Stromal cell of bone marrow (primary cell): ENCODE measurements at regions not wholly inside any gene's neighbourhood (a gene's known extent, or its start where the extent isn't known, plus 50 kb on each side); places are given as distances from the start of the nearest gene placed in this dataset.
"Not testable (repeated sequence)": the region's sequence is repeated elsewhere in the genome, so short reads cannot be mapped to it uniquely, and the experiment has no call there.

Experiments
- DNase-seq: peaks from one replicate; pipeline ENCODE4 v3.0.0-alpha.2; 2012; ENCODE audit warnings: low read depth

DNA sequence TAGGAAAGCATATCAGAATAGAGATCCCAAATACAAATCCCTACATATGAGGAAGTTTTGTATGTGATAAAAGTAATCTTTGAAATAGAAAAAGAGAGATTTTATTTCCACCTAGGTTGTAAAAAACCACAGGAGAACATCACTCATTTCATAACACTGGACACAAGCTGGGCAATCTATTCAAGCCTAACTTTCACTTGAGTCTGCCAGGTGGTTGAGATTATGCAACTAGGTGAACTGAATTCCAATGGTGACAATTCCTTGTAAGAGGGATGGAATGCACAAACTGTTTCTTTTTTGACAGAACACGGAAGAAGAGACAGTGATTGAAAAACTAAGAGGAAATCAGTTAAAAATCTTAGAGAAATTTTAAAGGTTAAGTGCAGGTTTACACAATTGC, 619.6 kb upstream of the TMEFF2 start:
- no peak for DNase-seq

DNA sequence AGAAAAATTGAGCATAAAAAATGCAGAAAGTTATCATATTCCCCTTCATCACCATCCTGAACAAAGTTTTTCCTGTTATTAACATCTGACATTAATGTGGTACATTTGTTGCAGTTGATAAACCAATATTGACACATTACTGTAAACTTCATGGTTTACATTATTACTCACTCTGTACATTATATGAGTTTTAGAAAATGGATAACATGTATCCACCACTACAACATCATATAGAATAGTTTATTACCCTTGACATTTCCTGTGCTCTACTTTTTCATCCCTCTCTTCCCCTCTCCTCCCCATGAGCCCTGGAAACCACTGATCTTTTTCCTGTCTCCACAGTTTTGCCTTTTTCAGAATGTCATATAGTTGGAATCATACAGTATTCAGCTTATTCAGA, 618.6 kb upstream of the TMEFF2 start:
- no peak for DNase-seq

DNA sequence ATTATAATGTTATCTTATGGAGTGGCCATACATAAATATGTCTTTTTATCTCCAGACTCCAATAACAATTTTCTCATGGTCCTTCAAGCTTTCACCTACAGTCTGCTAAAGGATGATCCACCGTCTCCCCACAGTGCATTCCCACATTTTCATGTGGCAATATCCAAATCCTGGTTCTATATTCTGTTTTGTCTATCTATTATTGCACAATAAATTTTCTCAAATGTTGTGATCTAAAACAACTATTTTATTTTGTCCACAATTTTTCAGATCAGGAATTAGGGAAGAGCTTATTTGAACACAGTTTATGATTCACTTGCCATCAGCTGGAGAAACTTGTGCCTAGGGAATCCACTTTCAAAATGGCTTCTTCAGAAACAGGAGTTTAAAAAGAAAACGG, 614.4 kb upstream of the TMEFF2 start:
- no peak for DNase-seq

DNA sequence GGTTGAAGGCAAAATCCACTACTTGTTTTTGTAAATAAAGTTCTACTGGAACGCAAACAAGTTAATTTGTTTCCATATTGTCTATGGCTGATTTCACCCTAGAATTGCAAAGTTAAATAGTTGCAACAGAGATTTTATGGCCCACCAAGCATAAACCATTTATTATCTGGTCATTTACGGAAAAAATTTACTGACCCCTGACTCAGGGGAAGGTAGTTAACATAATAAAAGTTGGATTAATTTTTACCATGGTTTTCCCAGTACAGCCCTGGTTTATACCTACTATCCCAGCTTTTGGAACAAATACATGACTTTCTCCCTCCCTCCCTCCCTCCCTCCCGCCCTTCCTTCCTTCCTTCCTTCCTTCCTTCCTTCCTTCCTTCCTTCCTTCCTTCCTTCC, 588.9 kb upstream of the TMEFF2 start:
- DNase-seq: no peak

DNA sequence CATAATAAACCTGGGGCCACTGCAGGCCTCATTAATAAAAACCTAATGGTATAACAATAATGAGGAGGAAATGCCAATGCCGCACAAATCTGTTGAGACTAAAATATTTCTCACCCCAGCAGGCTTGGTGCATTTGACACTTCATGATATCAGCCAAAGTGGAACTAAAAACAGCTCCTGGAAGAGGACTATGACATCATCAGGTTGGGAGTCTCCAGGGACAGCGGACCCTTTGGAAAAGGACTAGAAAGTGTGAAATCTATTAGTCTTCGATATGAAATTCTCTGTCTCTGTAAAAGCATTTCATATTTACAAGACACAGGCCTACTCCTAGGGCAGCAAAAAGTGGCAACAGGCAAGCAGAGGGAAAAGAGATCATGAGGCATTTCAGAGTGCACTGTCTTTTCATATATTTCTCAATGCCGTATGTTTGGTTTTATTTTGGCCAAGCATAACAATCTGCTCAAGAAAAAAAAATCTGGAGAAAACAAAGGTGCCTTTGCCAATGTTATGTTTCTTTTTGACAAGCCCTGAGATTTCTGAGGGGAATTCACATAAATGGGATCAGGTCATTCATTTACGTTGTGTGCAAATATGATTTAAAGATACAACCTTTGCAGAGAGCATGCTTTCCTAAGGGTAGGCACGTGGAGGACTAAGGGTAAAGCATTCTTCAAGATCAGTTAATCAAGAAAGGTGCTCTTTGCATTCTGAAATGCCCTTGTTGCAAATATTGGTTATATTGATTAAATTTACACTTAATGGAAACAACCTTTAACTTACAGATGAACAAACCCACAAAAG, 580.9 kb upstream of the TMEFF2 start:
- no peak for DNase-seq

DNA sequence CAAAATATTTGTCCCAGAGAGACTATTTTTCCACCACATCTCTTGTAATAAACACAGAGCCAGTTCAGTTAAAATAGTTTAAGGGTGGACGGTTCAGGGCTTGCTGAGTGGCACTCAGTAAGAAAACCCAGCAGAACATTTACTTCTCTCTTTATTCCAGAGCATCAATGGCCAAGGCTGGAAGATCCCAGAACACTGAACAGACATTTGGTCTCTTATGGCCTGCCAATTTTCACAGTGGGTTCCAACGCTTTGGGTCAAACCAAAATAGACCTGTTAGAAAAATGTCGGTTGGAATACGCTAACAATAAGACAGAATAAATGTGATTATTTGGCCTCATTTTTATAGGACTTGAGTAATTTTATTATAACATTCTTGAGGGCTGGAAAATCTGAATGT, 580.3 kb upstream of the TMEFF2 start:
- no peak for DNase-seq

DNA sequence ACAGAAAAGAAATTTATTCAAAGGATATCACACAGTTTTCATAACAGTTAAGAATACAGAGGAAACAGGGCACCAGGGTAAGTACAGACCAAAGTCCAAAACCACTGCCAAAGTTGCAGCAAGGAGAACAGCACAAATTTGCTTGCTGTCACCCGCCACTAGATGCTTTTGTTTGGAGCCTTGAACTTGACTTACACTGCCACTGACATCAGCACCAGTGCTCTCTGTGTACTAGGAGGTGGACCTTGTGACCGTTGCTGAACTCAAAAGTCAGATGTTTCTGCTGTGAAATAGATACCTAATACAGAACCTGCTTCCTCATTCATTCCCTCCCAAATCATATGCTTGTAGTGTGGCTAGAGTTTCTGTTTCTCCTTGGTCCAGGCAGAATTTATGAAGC, 578.3 kb upstream of the TMEFF2 start:
- no peak for DNase-seq

DNA sequence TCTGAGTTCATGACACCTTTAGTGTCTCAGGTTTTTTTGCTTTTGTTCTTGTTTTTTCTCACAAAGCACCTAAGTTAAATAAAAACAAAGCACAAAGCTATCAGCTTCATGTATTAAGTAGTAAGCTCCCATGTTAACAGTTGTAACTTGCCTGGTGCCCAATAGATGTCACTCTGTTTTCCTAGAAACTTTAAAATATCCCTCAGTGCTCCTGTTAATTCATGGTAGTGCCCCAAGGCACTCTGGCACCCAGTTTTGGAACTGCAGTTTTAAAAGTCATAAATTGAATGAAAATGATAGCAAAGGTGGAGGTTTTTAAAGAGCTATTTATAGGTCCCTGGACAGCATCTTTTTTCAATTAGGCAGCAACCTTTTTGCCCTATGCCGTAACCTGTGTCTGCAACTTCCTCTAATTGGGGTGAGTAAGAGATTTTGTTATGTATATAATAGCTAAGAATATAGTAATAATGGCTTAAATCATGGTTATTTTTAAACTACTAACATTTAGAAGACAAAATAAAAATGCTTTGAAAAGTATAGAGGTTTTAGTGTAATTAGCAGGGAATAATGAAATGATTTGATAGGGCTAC, 555.0 kb upstream of the TMEFF2 start:
- DNase-seq: no peak

DNA sequence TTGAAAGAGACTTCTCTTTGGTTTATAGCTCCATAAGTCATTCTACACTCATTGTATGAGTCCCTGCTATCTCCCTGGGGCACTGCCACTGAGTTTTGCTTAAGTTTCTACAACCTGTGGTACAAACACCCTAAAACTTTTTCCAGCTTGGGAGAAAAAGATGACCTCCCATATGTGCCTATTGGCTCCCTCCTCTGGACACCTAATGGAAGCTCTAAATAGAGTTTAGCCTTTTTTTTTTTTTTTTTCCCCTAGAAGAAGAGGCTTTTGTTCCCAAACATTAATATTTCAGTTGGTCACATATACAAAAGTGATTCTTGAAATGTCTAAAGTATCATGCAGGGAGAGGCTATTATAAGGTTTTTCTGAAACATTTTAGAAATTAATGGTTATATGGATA, 547.2 kb upstream of the TMEFF2 start:
- DNase-seq: no peak

DNA sequence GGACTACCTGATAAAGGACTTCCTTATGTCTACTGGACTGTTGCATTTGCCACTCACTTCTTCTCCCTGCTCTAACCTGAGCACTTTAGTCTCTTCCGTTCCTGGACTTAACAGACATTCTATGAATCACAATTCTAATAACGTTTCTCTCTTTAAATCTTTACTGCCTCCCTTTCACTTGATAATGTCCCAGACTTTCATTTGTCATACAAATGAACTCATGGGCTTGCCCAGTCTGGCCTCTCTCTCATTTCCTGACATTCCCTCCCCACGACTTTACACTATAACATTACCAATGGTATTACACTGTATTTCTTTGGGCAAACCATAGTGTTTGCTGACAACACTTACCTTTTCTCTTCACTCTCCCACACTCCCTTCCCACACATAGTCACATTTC, 540.7 kb upstream of the TMEFF2 start:
- no peak for DNase-seq

DNA sequence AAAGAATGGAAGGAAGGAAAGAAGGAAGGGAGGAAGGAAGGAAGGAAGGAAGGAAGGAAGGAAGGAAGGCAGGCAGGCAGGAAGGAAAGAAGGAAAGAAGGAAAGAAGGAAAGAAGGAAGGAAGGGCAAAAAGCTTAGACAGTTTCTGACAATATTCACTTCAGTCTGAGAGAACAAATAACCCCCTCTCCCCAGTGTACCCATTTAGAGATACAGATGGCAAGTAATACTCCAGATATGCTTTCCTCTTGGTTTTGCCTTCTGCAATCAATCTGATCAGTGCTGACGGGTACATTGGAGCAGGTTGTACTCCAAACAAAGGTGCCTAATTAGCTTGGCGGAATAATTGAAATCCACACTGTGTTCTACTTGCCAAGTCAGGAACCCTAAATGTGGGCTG, 534.6 kb upstream of the TMEFF2 start:
- no peak for DNase-seq

DNA sequence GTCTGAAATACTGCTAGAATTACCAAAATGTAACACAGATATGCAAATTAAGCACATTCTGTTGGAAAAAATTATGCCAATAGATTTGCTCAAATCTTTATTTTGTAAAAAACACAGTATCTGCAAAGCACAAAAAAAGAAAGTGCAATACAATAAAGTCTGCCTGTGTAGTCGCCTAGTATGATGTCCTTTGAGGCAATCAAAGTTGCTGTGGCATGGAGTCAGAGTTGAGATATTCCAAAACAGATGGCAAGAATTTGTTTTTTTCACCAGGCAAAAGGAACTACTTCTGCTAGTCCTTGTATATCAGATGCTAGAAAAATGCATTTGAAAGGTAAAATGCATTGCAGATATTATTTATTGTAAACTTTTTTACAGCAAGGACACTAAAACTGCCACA, 531.3 kb upstream of the TMEFF2 start:
- DNase-seq: no peak

DNA sequence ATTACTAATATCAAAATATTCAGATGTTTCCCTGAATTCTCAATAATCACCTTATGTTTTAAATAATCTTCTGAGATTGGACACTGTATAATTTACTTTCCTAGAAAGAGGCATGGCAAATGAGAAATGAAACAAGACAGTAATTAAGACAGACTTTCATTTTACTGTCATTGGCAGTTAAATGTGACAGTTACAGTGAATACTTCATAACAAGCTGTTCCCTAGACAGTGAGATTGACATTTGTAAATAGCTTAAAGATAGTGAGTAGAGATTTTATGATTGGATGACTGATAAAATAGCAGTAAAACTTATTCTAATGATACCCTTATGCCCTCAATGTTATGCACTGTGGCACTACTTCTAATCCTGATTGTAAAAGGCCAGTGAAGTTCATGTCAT, 524.9 kb upstream of the TMEFF2 start:
- DNase-seq: no peak

DNA sequence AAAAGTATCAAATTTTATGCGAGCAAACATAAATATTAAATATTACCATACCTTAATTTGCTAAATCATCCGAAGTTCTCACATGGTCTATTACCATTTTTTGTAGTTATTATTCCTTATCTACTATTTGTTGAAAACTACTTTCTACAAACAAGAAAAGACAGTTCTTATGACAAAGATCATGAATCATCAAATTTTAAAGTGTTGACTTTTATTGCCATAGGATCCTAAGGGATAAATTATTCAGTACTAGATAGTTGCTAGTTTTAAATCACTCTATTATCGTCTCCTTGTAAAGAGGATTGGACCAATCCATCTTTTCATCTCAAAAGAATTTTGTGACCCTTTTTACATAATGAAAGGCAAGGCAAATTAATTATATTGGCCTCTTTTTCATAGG, 523.6 kb upstream of the TMEFF2 start:
- no peak for DNase-seq

DNA sequence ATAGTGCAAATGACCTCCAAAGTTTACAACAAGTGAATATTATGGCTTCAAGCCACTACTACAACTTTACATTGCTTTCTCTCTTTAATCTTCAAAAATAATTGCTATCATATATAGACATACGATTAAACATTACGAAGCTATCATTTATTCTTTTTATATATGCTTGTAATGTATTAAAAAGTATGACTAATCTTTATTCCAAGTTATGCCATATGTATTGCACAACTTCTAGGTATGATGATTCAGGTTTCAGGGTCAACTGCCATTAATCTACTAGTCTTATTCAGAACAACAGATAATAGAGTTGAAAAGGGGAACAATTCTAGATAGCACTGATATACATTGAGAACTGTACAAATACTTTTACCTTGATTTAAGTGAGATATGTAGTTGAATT, 506.2 kb upstream of the TMEFF2 start:
- no peak for DNase-seq

DNA sequence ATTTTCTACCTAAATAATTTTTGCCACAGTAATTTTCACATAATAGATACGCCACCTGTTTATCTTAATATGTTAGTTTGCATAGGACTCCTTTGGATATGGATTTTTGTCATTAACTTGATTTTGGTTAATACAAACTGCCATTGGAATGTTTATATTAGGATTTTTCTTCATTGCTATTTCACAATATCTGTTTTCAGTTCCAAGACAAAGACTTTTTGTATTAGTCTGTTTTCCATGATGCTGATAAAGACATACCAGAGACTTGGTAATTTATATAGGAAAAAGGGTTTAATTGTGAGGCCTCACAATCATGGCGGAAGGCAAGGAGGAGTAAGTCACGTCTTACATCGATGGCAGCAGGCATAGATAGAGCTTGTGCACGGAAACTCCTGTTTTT, 503.1 kb upstream of the TMEFF2 start:
- DNase-seq: no peak

DNA sequence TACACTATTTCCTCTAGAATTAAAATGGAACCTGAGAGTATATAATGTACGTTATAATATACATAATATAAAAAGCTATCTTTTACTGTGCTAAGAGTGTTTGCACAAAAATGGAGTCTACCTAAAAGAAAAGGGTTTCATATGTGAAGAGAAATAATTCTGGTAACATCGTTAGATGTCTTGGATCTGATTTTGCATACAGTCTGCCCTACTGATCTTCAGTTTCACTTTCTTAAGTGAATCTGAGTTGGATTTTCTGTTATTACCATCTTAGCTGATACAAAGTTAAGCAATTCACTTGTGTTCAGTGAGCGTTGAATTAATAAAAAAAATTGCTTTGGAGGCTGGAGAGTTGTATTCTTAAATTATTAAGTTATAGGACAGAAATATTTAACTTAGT, 502.1 kb upstream of the TMEFF2 start:
- DNase-seq: no peak

DNA sequence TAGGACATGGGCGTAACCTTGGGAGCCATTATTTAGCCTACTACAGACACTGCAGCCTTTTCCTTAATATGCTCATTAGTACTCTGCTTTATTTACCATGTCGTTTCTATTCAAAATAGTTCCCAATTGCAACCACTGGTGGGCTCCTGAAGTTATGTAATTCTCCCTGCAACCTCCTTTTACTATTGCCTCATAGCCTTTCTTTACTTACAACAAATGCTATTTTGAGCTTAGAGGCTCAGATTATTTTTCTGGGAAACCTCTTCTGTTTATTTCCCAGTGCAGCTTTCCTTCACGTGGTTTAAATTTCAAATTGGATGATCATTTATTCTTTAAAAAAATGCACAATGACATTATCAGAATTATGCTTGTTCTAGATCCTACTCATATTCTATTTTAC, 492.3 kb upstream of the TMEFF2 start:
- no peak for DNase-seq

DNA sequence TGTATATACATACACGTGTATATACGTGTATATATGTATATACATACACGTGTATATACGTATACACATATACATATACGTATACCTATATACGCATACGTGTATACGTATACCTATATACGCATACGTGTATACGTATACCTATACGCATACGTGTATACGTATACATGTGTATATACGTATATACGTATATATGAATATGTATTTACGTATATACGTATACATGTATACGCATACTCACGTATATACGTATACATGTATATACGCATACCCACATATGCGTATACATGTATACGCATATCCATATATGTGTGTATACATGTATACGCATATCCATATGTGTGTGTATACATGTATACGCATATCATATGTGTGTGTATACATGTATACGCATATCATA, 487.8 kb upstream of the TMEFF2 start:
- DNase-seq: not testable (repeated sequence)

DNA sequence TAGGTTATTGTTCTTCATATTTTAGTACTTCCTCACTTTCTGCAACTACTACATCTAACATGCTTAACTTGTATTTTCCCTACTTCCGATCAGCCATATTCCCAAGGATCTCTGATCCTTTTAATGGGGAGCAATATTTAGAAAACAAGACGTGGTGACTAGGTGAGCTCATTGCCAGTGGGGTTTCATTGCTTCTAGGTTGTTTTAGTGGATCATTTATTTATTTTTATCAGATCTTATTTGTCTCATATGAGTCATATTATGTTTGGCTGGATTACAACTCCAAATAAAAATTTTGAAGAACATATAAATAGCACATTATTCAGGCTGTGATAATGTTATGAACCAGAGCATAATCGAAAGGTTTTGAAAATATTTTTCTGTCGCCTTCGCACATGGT, 480.9 kb upstream of the TMEFF2 start:
- no peak for DNase-seq

DNA sequence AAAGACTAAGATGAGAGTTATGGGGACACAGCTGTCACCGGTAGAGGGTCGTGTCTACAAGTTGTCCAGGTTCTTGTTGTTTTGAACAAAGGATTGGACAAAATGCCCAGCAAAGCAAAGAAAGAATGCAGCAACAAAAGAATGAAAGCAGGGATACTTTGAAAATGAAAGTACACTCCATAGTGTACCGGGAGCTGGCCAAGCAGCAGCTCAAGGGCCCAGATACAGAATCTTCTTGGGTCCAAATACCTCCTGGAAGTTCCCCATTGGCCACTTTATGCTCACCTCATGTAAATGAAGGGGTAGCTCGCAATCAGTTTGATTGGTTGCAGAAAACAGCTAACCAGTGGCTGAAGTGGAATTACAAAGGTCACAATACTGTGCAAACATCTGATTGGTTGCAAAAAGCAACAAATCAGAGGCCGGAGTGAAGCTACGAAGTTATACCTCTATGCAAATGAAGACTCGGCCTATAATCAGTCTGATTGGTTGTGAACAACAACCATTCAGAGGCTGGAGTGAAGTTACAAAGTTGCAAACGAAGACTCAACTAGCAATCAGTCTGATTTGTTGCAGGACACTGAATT, 474.9 kb upstream of the TMEFF2 start:
- no peak for DNase-seq

DNA sequence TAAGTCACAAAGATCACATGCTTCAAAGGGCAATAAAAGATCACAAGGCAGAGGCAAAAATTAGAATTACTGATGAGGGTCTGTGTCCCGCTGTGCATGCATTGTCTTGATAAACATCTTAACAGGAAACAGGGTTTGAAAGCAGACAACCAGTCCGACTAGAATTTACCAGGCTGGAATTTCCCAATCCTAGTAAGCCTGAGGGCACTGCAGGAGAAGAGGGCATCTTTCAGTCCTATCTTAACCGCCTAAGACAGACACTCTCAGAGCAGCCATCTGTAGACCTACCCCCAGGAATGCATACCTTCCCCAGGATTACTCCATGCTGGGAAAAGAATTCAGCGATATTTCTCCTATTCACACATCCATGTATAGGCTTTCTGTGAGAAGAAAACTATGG, 465.8 kb upstream of the TMEFF2 start:
- DNase-seq: not testable (repeated sequence)

DNA sequence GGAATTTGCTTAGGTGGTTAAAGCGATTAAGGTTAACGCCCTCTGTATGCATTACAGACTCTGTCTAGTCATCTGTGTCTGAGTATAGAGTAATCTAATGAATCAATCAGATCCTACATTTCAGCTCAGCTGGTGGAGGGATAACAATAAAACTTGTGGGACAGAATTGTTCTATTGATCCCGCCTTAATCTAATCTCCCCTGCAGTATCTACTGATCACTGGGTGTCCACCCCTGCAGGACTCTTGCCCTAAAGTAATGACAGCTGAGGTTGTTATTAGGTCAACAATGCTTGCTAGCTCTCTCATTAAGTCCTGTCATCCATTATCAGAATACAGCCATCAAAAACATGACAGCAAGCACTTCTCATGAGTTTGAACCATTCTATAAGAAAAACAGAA, 462.6 kb upstream of the TMEFF2 start:
- no peak for DNase-seq

DNA sequence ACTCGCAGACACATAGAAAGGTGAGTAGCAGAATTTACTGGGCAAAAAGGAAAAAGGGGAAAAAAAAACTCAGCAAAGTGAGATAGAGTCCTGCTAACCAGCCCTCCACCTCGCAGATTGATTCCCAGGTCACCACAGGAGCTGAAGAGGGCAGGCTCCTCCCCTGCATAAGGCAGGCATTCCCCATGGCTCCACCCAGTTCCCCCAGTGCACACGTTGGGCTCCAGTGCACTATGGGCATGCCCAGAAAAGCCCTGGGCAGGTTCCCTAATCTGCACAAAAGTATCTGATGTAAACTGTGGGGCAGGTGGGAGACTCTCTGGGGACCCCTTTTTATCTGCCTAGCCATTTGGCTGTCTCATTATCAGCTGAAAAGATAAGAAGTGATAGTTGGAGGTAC, 461.2 kb upstream of the TMEFF2 start:
- DNase-seq: no peak
